NCI-H748 (cell line): ENCODE measurements at regions not wholly inside any gene's neighbourhood (a gene's known extent, or its start where the extent isn't known, plus 50 kb on each side); places are given as distances from the start of the nearest gene placed in this dataset.
A peak's percentile ranks its signal among the peaks of the same experiment; 100 is the strongest.

Experiments used
- DNase-seq: peaks from one replicate; lab custom pipeline; 2025; ENCODE audit not compliant: unreplicated experiment; lab: John Stamatoyannopoulos, UW

DNA sequence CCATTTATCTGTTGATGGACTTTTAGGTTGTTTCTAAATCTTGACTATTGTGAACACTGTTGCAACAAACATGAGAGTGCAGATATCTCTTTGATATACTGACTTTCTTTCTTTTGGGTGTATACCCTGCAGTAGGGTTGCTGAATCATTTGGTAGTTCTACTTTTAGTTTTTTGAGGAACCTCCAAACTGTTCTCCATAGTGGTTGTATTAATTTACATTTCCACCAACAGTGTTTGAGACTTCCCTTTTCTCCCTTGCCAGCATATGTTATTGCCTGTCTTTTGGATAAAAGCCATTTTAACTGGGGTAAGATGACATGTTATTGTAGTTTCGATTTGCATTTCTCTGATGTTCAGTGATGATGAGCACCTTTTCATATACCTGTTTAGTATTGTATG, 330.0 kb downstream of the DDX10 start:
- DNase-seq, result no peak

DNA sequence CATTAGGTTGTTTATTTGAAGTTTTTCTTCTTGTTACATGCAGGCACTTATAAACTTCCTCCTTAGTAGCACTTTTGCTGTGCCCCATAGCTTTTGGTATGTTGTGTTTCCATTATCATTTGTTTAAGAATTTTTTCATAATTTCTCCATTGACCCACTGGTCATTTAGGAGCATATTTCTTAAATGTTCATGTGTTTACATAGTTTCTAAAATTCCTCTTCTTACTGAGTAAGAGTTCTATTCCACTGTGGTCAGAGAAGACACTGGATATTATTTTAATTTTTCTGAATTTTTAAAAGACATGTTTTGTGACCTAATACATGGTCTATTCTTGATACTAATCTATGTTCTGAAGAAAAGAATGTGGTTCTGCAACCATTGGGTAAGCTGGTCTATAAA, 333.0 kb downstream of the DDX10 start:
- no peak for DNase-seq

DNA sequence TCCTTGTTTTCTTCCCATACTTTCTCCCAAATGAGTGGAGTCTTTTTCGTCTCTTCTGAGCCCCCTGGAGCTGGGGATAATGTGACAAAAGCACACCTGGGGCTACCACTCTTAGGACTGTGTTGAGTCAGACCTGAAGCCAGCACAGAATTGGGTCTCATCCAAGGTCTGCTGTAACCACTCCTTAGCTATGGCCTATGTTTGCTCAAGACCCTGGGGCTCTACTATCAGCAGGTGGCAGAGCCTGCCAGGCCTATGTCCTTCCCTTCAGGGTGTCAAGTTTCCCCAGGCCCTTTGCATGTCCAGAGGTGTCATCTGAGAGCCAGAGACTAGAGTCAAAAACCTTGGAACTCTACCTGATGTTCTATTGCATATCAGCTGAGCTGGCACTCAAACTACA, 335.7 kb downstream of the DDX10 start:
- DNase-seq, result peak; percentile 3

DNA sequence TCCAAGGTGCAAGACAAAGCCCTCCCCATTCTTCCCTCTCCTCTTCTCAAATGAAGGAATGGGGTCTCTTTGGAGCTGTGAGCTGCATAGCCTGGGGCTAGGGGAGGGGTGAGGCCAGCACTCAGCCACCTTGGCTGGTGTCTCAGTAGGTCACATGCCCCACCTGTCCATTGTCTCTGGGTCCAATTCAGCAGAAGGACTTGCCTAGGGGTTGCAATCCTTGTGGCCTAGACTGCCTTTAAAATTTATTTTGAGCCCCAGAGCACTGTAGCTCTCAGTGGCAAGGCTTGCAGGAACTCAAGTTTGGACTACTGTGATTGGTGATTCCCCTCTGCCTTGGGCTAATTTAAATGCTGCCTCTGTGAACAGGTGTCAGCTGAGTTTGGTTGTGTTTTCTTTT, 336.7 kb downstream of the DDX10 start:
- no peak for DNase-seq

DNA sequence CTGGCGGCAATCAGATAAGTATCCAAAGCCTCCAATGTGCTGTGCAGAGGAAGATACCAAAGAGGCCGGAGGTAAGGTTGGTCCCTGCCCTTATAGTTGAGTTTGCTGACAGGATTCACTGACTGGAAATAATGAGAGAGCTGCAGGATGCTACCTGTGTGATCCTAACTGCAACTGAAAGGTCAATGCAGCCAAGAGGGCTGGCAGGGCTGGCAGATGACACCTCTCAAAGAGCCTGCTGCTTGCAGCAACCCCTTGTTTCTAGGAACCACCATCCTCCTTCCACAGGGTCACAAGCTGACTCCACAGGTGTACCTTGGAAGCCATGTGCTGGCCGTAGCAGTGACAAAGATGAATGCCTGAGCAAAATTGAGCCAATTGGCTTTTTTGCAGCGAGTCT, 348.1 kb downstream of the DDX10 start:
- no peak for DNase-seq

DNA sequence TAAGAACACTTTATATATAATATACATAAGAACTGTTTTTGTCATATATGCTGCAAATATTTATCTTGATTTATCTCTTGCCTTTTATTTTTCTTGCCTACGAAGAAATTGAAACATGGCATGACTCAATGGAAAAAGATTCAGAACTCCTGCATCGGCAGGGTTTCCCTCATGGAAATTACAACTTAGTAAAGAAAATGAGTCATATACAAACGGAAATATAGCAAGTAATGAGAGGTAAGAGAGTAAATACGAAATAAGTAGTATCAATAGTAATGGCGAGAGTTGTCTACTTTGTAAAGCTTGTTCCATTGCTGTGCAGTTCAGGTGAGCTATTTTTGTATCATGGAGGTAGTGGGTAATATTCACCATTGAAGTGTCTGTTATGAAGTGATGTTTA, 350.4 kb downstream of the DDX10 start:
- no peak for DNase-seq

DNA sequence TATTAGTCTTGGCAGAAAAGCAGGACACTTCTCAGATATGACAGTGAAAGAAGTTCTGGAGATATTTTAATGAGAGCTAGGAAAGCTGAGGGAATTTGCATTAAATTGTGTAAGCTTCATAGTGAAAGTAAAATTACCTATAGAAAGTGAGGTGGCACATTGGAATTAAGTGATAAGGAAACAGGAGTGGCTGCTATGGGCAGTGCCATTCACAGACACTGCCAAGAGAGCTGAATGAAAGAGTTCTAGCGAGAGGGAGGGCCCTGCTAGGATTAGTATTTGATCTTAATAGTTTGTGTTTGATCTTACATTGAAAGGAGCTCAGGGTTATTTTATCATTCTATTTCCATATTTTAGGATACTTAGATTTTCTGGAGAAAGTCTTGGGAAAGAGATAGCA, 351.9 kb downstream of the DDX10 start:
- DNase-seq, result no peak

DNA sequence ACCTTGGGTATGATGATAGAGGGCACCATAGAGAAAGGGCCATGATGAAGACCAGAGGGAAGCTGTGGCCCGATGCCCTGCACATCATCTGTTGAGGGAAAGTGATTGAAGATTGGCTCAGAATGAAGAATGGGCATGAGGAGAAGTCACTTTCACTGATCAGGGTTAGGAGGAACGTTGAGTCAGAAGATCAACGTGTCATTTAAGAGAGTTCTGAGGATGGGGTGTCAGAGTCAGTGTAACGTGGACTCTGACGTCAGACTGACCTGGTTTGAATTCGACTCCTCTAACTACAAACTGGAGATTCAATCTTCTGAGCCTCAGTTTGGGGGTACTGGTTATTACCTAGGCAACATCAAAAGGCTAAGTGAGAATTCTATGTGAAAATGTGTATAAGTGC, 352.6 kb downstream of the DDX10 start:
- DNase-seq, result no peak

DNA sequence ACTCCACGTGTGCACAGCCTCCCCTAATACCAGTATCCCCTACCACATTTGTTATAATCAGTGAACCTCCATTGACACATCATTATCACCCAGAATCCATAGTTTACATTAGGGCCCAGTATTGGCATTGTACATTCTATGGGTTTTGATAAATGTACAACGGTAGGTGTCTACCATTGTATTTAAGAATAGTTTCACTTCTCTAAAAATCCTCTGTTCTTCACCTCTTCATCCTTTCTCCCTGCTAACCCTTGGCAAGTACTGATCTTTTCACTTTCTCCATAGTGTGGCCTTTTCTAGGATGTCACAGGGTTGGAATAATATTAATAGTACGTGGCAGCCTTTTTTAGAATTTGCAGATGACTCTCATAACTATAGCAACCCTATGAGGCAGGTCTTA, 353.8 kb downstream of the DDX10 start:
- DNase-seq, result no peak

DNA sequence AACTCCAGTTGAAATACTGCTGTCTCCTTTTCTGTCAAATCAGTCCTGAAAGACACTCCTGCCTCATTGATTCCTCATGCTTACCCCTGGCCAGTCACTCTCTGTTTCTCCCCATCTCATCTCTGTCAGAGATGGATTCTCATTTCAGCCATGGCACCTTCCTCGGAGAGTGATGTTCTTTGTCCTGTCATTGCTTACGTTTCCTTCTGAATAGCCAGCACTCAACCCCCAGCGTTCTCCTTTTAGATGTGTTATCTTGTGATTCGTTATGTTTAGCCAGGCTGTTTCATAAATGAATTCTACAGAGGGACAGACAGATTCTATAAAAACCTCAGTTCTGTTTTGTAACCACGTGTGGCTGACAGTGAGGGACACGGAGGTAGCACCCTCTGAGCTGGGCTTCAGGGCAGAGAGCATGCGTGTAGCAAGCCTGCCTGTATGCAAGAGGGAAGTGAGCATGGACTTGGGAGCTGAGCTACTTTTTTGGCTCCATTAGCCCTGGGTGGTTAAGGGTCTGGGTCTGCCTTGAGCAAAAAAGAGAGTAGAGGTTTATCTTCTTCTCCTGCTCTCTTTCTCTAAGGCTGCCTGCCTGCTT, 354.6 kb downstream of the DDX10 start:
- no peak for DNase-seq

DNA sequence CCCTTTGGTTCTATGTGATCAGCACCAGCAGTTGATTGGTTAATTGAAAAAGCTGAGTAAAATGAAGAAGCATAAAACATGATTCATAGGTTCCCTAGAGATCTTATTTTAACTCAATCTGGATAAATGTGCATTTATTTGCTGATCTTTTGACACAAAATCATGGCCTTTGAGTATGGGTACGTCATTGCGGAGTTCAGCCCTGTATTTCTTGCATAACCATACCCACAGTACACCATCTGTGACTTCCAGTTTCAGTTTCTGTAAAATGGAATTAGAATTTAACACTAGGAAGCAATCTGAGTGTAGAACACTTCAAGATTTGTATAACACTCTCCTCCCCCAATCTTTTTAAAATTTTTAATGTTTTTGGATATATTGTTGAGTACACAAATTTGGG, 358.2 kb downstream of the DDX10 start:
- no peak for DNase-seq

DNA sequence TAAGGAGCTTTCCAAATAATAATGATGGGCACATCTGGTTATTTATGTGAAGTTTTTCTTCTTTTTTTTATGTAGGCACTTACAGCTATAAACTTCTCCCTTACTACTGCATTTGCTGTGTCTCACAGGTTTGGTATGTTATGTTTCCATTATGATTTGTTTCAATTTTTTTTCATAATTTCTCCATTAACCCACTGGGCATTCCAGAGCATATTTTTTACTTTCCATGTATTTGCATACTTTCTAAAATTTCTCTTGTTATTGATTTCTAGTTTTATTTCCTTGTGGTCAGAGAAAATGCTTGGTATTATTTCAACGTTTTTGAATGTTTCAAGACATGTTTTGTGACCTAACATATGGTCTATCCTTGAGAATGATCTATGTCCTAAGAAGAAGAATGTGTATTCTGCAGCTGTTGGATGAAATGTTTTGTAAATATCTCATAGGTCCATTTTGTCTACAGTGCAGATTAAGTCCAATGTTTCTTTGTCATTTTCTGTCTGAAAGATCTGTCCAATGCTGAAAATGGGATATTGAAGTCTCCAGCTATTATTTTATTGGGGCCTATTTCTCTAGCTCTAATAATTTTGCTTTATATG, 362.1 kb downstream of the DDX10 start:
- DNase-seq, result no peak

DNA sequence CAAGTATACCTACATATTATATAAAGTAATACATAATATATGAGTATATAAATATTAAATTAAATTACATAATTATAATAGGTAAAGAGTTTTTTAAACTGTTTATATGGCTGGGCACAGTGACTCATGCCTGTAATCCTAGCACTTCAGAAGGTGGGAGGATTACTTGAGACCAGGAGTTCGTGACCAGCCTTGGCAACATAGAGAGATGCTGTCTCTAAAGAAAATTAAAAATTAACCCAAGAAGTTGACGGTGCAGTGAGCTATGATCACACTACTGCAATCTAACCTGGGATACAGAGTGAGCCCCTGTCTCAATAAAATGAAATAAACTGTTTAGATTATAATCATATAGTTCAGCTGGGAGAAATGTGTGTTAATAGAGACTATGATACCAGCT, 363.0 kb downstream of the DDX10 start:
- no peak for DNase-seq

DNA sequence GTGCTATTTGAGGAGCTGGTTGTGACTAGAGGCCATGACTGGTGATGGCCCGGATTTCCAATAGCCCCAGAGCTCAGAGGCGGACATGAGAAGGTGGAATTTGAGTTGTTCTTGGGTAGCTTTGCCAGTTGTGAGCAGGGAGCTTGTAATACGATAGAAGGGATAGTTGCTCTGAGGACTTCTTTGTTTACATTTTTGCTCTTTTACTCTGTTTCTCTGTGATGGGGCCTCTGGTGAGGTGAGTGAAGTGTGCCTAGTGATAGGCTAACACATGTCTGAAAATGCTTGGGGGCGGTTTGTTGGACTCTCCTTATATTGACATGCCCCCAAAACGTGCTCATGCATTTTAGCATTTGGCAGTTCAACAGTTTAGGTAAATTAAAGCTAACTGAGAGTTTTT, 365.1 kb downstream of the DDX10 start:
- DNase-seq, result no peak

DNA sequence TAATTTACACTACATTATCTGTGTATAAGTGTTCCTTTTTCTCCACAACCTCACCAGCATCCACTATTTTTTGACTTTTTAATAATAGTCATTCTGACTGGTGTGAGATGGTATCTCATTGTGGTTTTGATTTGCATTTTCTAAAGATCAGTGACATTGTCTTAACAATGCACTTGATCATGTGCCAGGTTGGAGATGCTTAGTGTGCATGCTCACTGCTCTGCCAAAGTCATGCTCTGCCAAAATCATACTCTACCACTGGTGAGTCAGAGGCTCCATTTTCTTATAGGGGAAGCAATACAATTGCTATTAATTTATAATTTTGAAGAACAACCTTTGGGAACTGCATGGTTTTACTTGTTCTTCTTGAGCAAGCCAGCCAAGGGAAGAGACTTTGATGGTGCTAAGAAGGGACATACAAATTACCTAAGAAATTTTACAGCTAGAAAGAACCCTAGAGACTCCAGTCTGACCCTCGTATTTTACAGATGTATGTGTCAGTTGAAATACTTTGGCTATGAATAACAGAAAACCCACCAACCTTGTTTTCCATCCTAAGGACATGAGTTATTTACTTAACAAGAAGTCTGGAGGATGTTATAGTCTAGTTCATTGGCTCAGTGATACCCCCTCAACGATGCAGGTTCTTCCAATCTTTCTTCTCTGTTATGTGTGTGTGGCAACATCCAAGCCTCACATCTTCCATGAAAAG, 368.9 kb downstream of the DDX10 start:
- DNase-seq, result no peak

DNA sequence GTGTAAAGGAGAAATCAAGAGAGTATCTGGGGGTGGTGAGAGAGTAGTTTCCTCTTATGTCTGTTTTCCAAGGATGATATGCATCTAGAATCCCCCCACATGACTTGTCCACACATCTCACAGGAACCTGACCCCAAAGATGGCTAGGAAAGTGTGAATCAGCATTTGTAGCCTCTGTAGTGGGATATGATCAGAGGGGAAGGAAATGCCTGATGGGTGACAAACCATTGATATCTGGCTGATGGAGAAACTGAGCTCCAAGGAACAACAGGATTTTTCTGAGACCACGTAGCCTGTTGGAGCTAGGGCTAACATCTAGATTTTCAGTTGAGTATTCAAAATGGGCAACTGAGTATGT, 369.4 kb downstream of the DDX10 start:
- no peak for DNase-seq

DNA sequence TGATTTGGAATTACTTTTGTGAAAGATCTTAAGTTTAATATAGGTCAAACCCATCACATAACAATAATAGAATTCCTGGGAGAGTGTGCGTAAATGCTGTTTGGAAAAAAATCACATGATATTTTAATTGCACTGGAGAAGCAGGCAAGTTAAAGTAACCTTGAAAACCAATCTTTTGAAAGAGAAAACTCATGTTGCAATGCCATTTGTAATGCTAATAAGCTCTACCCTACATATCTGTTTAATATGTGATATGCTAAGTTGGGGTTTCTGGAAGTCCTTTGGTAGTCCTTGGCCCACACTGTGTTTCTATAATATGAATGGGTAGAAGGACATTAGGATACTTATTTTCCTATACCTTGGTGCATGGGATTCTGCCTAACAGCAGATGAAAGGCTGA, 370.4 kb downstream of the DDX10 start:
- DNase-seq, result no peak

DNA sequence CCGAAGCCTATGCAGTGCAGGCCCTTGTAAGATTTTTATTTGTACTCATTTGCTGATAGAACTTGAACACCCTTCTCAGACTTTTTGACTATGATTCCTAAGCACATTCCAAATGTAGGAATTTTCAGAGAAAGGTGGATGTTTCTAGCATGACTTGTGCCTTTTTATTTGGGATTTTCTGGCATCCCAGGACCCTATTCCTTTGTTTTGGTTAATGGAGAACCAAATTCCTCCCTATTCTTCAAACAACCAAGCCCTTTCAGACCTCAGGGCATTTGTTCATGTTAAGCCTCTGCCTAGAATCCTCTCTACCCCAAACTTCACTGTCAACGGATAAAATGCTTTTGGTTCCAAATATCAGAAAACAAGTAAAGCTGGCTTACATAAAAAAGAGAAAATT, 371.1 kb downstream of the DDX10 start:
- no peak for DNase-seq

DNA sequence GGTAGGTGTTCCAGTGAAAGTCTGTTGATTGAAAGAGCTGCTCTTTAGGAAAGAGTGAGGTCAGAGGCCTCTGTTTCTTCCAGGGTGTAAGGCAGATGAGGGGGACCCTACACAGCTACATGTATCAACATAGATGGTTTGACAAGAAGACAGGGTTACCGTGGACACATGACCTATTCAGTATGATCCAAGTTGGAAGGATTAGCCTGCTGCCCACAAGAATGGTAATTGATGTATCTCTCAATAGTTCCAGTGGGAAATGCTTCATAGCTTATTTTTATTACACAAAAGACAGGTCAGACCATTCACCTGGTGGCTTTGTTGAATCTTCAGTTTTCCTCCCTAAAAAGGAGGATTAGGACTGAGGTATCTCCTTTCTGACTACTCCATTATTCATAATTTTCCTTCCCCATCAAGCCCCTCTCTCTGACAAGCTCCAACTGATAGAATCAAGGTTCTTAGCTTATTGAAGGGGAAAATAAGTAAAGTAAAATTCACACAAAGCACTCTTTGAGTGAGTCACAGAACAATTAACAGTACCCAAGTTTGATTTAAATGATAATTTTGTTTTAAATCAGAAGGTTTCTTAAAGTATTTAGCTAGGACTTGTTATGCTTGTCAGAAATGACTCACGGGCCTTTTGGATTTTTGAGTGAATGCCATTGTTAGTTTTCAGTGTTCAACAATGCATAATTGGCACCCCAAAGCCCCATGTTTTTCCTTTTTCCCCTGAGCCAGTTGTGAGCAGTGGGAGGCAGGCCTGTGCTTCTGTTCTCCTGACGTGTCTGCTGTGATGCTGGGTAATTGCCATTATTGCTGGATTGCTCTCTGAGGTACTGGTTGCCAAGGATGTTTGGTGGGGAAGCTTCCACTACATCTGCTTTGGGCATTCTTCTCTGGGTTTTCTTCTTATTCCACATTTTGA, 373.2 kb downstream of the DDX10 start:
- DNase-seq, result no peak

DNA sequence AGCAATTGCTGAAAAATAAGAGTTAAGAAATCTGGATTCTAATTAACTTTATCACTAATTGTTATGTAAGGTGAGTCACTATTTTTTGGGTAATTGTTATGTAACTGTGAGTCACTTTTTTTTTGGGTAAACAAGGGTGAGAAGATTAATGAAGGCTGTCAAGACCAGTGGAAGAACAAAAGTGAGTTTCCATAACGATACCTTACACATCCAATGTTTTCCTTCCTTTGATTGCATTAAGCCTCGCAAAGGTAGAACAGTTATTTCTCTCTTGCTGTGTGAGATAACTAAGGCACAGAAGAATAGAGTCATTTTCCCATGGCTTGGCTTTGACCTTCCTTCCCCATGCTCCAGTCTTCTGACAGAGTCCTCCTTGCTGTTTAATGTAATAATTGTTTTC, 374.7 kb downstream of the DDX10 start:
- no peak for DNase-seq

DNA sequence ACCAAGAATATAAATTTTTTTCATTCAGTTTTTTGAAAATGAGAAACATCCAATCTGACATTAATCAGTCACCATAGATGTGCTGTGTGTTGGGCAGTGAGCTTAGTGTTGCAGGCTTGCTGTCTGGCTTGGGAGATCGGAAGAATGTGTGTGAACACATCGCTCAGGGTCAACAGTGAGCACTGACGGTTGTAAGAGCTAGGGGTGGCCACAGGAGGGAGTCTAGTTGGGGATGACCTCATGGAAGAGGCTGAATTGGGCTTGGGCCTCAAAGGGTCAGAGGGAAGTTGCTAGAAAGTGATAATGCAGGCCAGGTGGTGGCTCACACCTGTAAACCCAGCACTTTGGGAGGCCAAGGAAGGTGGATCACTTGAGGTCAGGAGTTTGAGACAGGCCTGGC, 375.4 kb downstream of the DDX10 start:
- no peak for DNase-seq

DNA sequence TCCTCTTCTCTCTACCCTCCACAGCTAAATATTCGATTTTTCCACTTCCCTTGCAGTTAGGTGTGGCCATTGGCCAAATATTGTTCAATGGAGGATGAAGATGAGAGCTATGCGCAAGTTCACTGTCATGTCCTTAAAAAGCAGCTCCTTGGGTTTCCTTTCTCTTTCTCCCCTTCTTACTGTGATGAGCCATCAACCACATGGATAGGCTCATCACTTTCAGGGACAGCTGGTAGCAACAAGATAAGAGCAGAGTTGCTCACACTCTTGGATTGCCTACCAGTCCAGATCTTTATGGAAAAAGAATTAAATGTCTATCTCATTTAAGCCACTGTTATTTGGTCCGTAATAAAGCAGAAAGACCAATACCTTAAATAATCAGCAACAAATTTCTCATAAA, 377.0 kb downstream of the DDX10 start:
- DNase-seq, result no peak
